ENCODE measurements at regions not wholly inside any gene's neighbourhood (a gene's known extent, or its start where the extent isn't known, plus 50 kb on each side); places are given as distances from the start of the nearest gene placed in this dataset.

- no peak for ATAC-seq
- TF ChIP-seq TOX (CRISPR knock-in tag; IDR thresholded peaks at IDR 0.05; ENCODE audit: borderline replicate concordance) (no peak), TCF4 (CRISPR knock-in tag; IDR thresholded peaks at IDR 0.05; ENCODE audit: borderline replicate concordance) (no peak), SNAI2 (CRISPR knock-in tag; IDR thresholded peaks at IDR 0.05) (no peak), ISL1 (CRISPR knock-in tag; IDR thresholded peaks at IDR 0.05) (no peak), ZNF70 (CRISPR knock-in tag; IDR thresholded peaks at IDR 0.05) (no peak), PATZ1 (CRISPR knock-in tag; IDR thresholded peaks at IDR 0.05; ENCODE audit: borderline replicate concordance) (no peak), TSHZ2 (CRISPR knock-in tag; IDR thresholded peaks at IDR 0.05) (no peak), ZC3H10 (CRISPR knock-in tag; IDR thresholded peaks at IDR 0.05) (no peak), CSDC2 (CRISPR knock-in tag; IDR thresholded peaks at IDR 0.05) (no peak), OSR1 (CRISPR knock-in tag; IDR thresholded peaks at IDR 0.05) (no peak), RARB (CRISPR knock-in tag; IDR thresholded peaks at IDR 0.05) (no peak), ZFP3 (CRISPR knock-in tag; IDR thresholded peaks at IDR 0.05) (no peak), ZNF565 (CRISPR knock-in tag; conservative IDR thresholded peaks at IDR 0.05; ENCODE audit: low read depth) (no peak), ESRRG (CRISPR knock-in tag; IDR thresholded peaks at IDR 0.05) (no peak), BACH2 (CRISPR knock-in tag; IDR thresholded peaks at IDR 0.05; ENCODE audit: borderline replicate concordance) (no peak), PPARA (CRISPR knock-in tag; IDR thresholded peaks at IDR 0.05; ENCODE audit: borderline replicate concordance) (no peak), CSRNP3 (CRISPR knock-in tag; IDR thresholded peaks at IDR 0.05) (no peak)
Observed at GRCh38 chr9:36451949-36452348, 51.9 kb upstream of the RNF38 start.

- ATAC-seq = peak; percentile 73
- no peak for TF ChIP-seq OSR1 (CRISPR knock-in tag; IDR thresholded peaks at IDR 0.05)
- no peak for TF ChIP-seq ARNTL (CRISPR knock-in tag; IDR thresholded peaks at IDR 0.05; ENCODE audit: borderline replicate concordance, low read depth)
- no peak for TF ChIP-seq TOX (CRISPR knock-in tag; IDR thresholded peaks at IDR 0.05; ENCODE audit: borderline replicate concordance)
- no peak for TF ChIP-seq ZNF8 (CRISPR knock-in tag; IDR thresholded peaks at IDR 0.05)
Observed at GRCh38 chr9:36450110-36450732, 50.2 kb upstream of the RNF38 start.
